HCT116 (cell line): ENCODE measurements at regions not wholly inside any gene's neighbourhood (a gene's known extent, or its start where the extent isn't known, plus 50 kb on each side); places are given as distances from the start of the nearest gene placed in this dataset.
"Not testable (repeated sequence)": the region's sequence is repeated elsewhere in the genome, so short reads cannot be mapped to it uniquely, and the experiment has no call there.

Experiments used
- ATAC-seq: fragments of 200-7000 bp; cut with Tn5 transposase; 2 replicates; pipeline ENCODE4 v1.9.1; 2020; ENCODE audit warnings: mild to moderate bottlenecking, moderate library complexity
- BruUV-seq: library from RNA; stranded (reverse); fragments of 400-500 nt; replicated peaks from 2 replicates; lab custom pipeline; 2021; lab: Mats Ljungman, UMichigan
- CTCF ChIA-PET: fragments of 300-600 bp; sonication (Branson Sonifier 250); formaldehyde crosslinking; loops from one replicate; lab custom pipeline; 2021; ENCODE audit warnings: antibody characterized with exemption; lab: Charles Lee
- POLR2A ChIA-PET: fragments of 300-600, 350-600 bp; sonication (Branson Sonifier 250); formaldehyde crosslinking; loops from one replicate; lab custom pipeline; 2021; ENCODE audit warnings: antibody characterized with exemption; lab: Charles Lee
- RAD21 ChIA-PET, 2 experiments: fragments of 300-600 bp; sonication (Branson Sonifier 250); formaldehyde crosslinking; loops; one replicate each; lab custom pipeline; 2023; ENCODE audit warnings: low total read pairs in 2 of 2; ENCODE audit not compliant: uncharacterized antibody in 2 of 2, unreplicated experiment in 2 of 2, low non-redundant PET in 1 of 2; lab: Charles Lee
- DNase-seq: peaks from one replicate; pipeline ENCODE4 v3.0.0-alpha.2; 2010; ENCODE audit warnings: low read depth, low spot score
- H2AFZ ChIP-seq: fragments of 200-600 bp; shearing (Covaris generic), sonication (generic); 2 replicates; pipeline ENCODE4 v1.6.1; 2017; ENCODE audit warnings: low read depth, mixed run types, mixed read lengths, antibody characterized with exemption, low read length; ENCODE audit not compliant: poor library complexity, severe bottlenecking
- H3K27ac ChIP-seq: 2 replicates; pipeline ENCODE4 v1.5.1; 2012; ENCODE audit warnings: low read depth, low read length
- H3K27me3 ChIP-seq: fragments of 200-600 bp; sonication (generic); 2 replicates; pipeline ENCODE4 v1.6.1; 2016; ENCODE audit warnings: mixed run types, low read length, mixed read lengths; ENCODE audit not compliant: insufficient read depth
- H3K36me3 ChIP-seq, 2 experiments: fragments of 200-500 bp in 1 of 2; fragments of 200-600 bp in 1 of 2; sonication (Bioruptor generic) in 1 of 2; sonication (generic) in 1 of 2; 2 replicates each; pipeline versions ENCODE4 v1.5.1 to v1.6.1; 2014 to 2016; ENCODE audit warnings: low read length in 2 of 2, inconsistent platforms in 1 of 2, mixed read lengths in 1 of 2, mixed run types in 1 of 2; ENCODE audit not compliant: insufficient read depth in 2 of 2, control insufficient read depth in 1 of 2
- H3K4me1 ChIP-seq, 2 experiments: fragments of 200-600 bp in 1 of 2; sonication (generic) in 1 of 2; 2 replicates each; pipeline versions ENCODE4 v1.5.1 to v1.6.1; 2012 to 2017; ENCODE audit warnings: low read length in 2 of 2, inconsistent platforms in 1 of 2, mild to moderate bottlenecking in 1 of 2, mixed read lengths in 1 of 2, mixed run types in 1 of 2, moderate library complexity in 1 of 2; ENCODE audit not compliant: insufficient read depth in 2 of 2, control insufficient read depth in 1 of 2
- H3K4me2 ChIP-seq: fragments of 200-600 bp; sonication (generic); 2 replicates; pipeline ENCODE4 v1.6.1; 2017; ENCODE audit warnings: mixed run types, low read length, mixed read lengths
- H3K4me3 ChIP-seq, 2 experiments: fragments of 200-600 bp in 1 of 2; sonication (generic) in 1 of 2; replicated peaks in 1 of 2; 2 replicates each; pipeline ENCODE4 v1.5.1; 2011 to 2016; ENCODE audit warnings: low read length in 2 of 2, control low read depth in 1 of 2, low read depth in 1 of 2, mild to moderate bottlenecking in 1 of 2, mixed read lengths in 1 of 2, mixed run types in 1 of 2
- H3K79me2 ChIP-seq: fragments of 200-600 bp; sonication (generic); 2 replicates; pipeline ENCODE4 v1.6.1; 2017; ENCODE audit warnings: mild to moderate bottlenecking, mixed run types, low read length, moderate library complexity, mixed read lengths; ENCODE audit not compliant: insufficient read depth
- H3K9ac ChIP-seq: fragments of 200-600 bp; sonication (generic); 2 replicates; pipeline ENCODE4 v1.6.1; 2016; ENCODE audit warnings: low read length, mixed read lengths
- H3K9me2 ChIP-seq: fragments of 200-600 bp; sonication (generic), shearing (Covaris generic); 2 replicates; pipeline ENCODE4 v1.6.1; 2017; ENCODE audit warnings: mixed run types, mild to moderate bottlenecking, moderate library complexity; ENCODE audit not compliant: insufficient read depth
- H3K9me3 ChIP-seq, 2 experiments: fragments of 200-500 bp in 1 of 2; fragments of 200-600 bp in 1 of 2; sonication (Bioruptor generic) in 1 of 2; sonication (generic) in 1 of 2; 2 replicates each; pipeline ENCODE4 v1.6.1; 2014 to 2017; ENCODE audit warnings: low read length in 2 of 2, mixed read lengths in 2 of 2, inconsistent platforms in 1 of 2, low read depth in 1 of 2, mild to moderate bottlenecking in 1 of 2, mixed run types in 1 of 2, moderate library complexity in 1 of 2; ENCODE audit not compliant: control insufficient read depth in 1 of 2, insufficient read depth in 1 of 2
- H4K20me1 ChIP-seq: fragments of 200-600 bp; sonication (generic), shearing (Covaris generic); 2 replicates; pipeline ENCODE4 v1.6.1; 2017; ENCODE audit warnings: mixed run types, mild to moderate bottlenecking, moderate library complexity; ENCODE audit not compliant: insufficient read depth
- intact Hi-C: fragments of 100-400 bp; cut with micrococcal nuclease; formaldehyde crosslinking; loops from 2 replicates; pipeline ENCODE4 v1.10.0; 2022

DNA sequence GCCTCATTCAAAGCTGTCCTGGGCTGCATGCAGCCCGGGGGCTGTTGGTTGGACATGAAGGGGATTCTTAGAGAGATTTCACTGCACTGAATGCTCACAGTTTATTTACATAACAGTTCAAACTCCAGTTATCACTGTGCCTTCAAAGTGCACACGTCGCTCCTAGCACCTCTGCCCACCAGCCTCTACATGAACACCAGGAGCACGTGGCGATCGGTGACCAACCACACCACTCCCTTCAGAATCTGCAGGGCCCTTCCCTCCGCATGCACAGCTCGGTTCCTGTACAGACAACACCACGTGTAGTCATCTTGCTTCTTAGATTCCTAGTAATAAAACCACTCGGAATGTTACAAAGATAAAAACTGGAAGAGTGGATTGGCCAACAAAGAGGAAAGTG lies 72.9 kb upstream of the GOLGA6L6 start:
- H3K27ac ChIP-seq, ATAC-seq, H3K4me3 ChIP-seq, H2AFZ ChIP-seq, H3K9ac ChIP-seq, H3K9me3 ChIP-seq, H3K79me2 ChIP-seq, H3K4me1 ChIP-seq, POLR2A ChIA-PET, H3K9me2 ChIP-seq, BruUV-seq, DNase-seq, H3K36me3 ChIP-seq, H3K27me3 ChIP-seq, CTCF ChIA-PET, H3K4me2 ChIP-seq, H4K20me1 ChIP-seq, intact Hi-C loops, RAD21 ChIA-PET: not testable (repeated sequence)

DNA sequence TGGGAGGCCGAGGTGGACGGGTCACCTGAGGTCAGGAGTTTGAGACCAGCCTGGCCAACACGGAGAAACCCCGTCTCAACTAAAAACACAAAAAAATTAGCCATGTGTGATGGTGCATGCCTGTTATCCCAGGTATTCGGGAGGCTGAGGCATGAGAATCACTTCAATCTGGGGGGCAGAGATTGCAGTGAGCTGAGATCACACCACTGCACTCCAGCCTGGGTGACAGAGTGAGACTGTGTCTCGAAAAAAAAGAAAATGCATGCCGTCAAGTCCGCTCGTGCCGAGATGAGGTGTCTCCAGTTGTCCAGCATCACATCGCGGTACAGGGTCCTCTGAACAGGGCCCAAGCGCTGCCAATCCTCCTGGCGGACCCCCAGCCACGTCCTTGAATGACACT lies 71.2 kb upstream of the GOLGA6L6 start:
- H3K27me3 ChIP-seq, intact Hi-C loops, DNase-seq, CTCF ChIA-PET, ATAC-seq, H3K9me3 ChIP-seq, RAD21 ChIA-PET, H4K20me1 ChIP-seq, H2AFZ ChIP-seq, H3K4me2 ChIP-seq, H3K9ac ChIP-seq, H3K4me3 ChIP-seq, H3K27ac ChIP-seq, BruUV-seq, H3K4me1 ChIP-seq, H3K9me2 ChIP-seq, POLR2A ChIA-PET, H3K79me2 ChIP-seq, H3K36me3 ChIP-seq: not testable (repeated sequence)

DNA sequence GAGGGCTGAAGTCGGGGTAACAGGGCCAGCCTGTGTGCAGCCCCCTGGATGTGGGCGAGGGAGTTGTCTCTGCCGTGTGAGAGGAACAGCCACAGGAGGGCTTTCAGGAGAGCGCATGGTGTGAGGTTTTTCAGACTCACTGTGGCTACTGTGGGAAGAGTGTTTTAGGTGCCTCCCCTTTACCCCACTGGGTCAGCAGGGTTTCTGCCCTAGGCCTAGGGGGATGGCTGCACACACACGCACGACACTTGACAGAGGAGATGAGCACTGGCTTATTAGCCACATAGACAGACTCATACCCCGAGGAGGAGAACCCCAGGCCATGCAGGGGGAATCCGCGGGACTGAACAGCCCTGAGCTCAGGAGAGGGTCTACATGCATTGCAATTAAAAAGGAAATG lies 70.8 kb upstream of the GOLGA6L6 start:
- H3K79me2 ChIP-seq, H3K4me1 ChIP-seq, H3K27me3 ChIP-seq, intact Hi-C loops, RAD21 ChIA-PET, H2AFZ ChIP-seq, BruUV-seq, H3K27ac ChIP-seq, H3K4me3 ChIP-seq, H3K4me2 ChIP-seq, H3K9me2 ChIP-seq, POLR2A ChIA-PET, H4K20me1 ChIP-seq, CTCF ChIA-PET, H3K9ac ChIP-seq, ATAC-seq, DNase-seq, H3K9me3 ChIP-seq, H3K36me3 ChIP-seq: not testable (repeated sequence)

DNA sequence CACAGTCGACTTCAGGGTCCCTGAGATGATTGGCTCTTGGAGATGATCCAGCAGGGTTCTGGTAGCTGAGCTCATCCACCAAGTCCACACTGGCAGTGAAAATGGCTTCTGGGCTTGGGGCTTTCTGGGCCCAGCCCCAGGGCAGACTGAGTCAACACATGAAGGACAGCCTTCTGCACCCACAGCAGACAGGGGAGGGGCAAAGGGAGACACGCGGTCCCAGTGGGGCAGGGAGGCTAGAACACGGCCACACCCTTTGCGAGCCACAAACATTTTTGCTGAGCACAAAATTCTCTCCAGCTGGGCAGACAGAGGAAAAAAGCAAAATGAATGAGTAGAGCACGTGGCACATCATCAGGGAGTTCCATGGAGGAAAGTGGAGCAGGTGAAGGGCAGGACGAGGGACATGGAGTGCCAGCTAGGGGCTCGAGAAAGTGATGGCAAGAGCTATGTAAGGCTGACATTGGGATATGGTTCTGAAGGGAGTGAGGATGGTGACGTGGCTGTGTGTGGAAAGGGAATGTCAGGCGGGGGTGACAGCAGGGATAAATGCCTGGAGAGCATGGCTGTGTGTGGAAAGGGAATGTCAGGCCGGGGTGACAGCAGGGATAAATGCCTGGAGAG lies 70.2 kb upstream of the GOLGA6L6 start:
- POLR2A ChIA-PET, H2AFZ ChIP-seq, H3K79me2 ChIP-seq, H3K9ac ChIP-seq, RAD21 ChIA-PET, intact Hi-C loops, H3K9me2 ChIP-seq, CTCF ChIA-PET, H3K4me2 ChIP-seq, H3K4me1 ChIP-seq, DNase-seq, H3K27ac ChIP-seq, ATAC-seq, BruUV-seq, H3K27me3 ChIP-seq, H3K4me3 ChIP-seq, H3K9me3 ChIP-seq, H4K20me1 ChIP-seq, H3K36me3 ChIP-seq: not testable (repeated sequence)
